ENCODE measurements at regions not wholly inside any gene's neighbourhood (a gene's known extent, or its start where the extent isn't known, plus 50 kb on each side); places are given as distances from the start of the nearest gene placed in this dataset.

DNA sequence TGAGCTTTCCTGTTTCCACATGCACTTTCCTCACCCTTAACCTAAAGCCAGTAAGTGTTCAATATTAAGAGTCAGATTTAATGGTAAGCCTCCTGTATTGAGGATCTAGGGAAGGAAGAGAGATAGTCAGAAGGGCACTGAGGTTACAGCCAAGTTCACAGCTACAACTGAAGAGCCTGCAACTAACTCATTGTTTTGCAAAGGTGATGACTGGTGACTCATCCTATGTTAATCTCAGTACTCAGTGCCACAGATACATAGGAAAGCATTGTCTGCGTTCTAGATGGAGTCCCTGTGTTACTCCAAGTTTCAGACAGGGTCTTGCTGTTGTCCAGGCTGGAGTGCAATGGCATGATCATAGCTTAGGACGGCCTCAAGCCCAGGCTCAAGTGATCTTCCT is 157.0 kb upstream of the RBM19 start:
- H3K36me3 ChIP-seq, result no peaks in the 10 kb centered on the region
- H3K9ac ChIP-seq (ENCODE audit: low read depth in 2 of 2, low read length in 2 of 2), result no peak overlapping the region
- H3K4me1 ChIP-seq, result no peaks in the 10 kb centered on the region
- no peaks in the 10 kb centered on the region for H3K9me3 ChIP-seq
- intact Hi-C loops (cut with DNase I), result no loop called here
- H3K27ac ChIP-seq, result no peak overlapping the region
- TF ChIP-seq, protein P1, sequence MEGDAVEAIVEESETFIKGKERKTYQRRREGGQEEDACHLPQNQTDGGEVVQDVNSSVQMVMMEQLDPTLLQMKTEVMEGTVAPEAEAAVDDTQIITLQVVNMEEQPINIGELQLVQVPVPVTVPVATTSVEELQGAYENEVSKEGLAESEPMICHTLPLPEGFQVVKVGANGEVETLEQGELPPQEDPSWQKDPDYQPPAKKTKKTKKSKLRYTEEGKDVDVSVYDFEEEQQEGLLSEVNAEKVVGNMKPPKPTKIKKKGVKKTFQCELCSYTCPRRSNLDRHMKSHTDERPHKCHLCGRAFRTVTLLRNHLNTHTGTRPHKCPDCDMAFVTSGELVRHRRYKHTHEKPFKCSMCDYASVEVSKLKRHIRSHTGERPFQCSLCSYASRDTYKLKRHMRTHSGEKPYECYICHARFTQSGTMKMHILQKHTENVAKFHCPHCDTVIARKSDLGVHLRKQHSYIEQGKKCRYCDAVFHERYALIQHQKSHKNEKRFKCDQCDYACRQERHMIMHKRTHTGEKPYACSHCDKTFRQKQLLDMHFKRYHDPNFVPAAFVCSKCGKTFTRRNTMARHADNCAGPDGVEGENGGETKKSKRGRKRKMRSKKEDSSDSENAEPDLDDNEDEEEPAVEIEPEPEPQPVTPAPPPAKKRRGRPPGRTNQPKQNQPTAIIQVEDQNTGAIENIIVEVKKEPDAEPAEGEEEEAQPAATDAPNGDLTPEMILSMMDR (IDR thresholded peaks at IDR 0.05), result no peak
- no peak overlapping the region for H3K4me3 ChIP-seq
- no peaks in the 10 kb centered on the region for H3K27me3 ChIP-seq
- DNase-seq, result no peak

DNA sequence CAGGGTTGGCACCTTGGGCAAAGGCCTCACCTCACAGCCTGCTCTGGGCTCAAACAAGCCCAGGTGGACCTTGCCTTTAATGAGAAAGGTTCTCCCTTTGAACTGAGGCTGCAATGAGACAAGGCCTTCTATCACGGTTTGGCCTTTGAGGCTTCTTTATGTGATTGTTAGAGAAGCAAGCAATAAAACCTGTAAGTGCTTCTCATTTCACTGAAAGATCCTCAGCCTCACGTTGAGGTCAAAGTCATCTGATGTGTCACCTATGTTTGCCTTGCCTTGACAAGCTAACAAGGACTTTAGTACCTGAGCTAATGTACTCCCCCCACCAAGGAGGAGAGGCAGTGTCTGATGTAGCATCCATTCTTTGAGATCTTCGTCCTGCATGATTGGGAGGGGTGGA is 155.9 kb upstream of the RBM19 start:
- intact Hi-C loops (cut with DNase I), result no loop called here
- TF ChIP-seq, protein P1 (IDR thresholded peaks at IDR 0.05), result no peak
- Histone ChIP-seq H3K9ac (ENCODE audit: low read depth in 2 of 2, low read length in 2 of 2) (no peak overlapping the region), H3K4me1 (no peaks in the 10 kb centered on the region), H3K4me3 (no peak overlapping the region), H3K9me3 (no peaks in the 10 kb centered on the region), H3K27ac (no peak overlapping the region), H3K27me3 (no peaks in the 10 kb centered on the region), H3K36me3 (no peaks in the 10 kb centered on the region)
- DNase-seq, result no peak

DNA sequence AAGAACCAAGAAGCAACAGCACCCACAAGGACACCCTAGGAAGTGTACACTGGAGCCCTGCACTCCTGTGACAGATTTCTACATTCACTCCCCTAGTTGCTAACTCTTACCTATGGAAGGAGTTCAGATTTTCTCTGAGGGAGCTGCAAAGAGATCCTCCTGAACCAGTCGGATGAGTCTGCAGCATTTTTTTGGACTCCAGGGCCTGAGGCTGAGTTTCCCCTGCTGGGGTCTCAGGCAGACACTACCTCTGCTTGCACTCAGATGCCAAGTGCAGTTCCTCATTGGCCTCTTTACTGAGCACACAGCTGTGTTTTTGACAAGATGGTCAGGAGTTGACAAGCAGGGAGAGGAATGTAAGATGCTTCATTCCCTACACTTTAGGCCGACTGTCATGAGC is 153.2 kb upstream of the RBM19 start:
- Histone ChIP-seq H3K4me3 (no peak overlapping the region), H3K9ac (ENCODE audit: low read depth in 2 of 2, low read length in 2 of 2) (no peak overlapping the region), H3K4me1 (no peaks in the 10 kb centered on the region), H3K27ac (no peak overlapping the region), H3K27me3 (no peaks in the 10 kb centered on the region), H3K9me3 (no peaks in the 10 kb centered on the region), H3K36me3 (no peaks in the 10 kb centered on the region)
- intact Hi-C loops (cut with DNase I), result no loop called here
- no peak for DNase-seq
- TF ChIP-seq, protein P1 (IDR thresholded peaks at IDR 0.05), result no peak

DNA sequence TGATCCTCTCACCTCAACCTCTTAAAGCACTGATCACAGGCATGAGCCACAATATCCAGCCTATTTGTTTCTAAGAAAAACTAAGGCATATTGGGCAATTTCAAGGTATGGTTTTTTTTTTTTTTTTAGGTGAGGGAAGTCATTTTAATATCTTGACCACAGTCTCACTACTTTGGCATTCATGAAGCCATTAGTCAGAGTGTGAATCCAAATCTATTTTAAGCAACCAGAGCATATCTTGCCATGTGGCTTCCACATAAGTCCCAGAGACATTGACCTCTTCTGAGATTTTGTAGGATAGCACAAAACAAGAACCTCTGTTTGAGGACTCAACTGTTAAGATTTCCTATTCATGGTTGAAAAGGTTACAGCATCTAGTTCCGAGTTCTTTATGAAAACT is 130.3 kb upstream of the RBM19 start:
- intact Hi-C loops (cut with DNase I), result no loop called here
- TF ChIP-seq, protein P1 (IDR thresholded peaks at IDR 0.05), result no peak
- Histone ChIP-seq H3K4me3 (no peak overlapping the region), H3K9me3 (no peaks in the 10 kb centered on the region), H3K4me1 (no peaks in the 10 kb centered on the region), H3K27me3 (no peaks in the 10 kb centered on the region), H3K36me3 (no peaks in the 10 kb centered on the region), H3K9ac (ENCODE audit: low read depth in 2 of 2, low read length in 2 of 2) (no peak overlapping the region), H3K27ac (no peak overlapping the region)
- no peak for DNase-seq

DNA sequence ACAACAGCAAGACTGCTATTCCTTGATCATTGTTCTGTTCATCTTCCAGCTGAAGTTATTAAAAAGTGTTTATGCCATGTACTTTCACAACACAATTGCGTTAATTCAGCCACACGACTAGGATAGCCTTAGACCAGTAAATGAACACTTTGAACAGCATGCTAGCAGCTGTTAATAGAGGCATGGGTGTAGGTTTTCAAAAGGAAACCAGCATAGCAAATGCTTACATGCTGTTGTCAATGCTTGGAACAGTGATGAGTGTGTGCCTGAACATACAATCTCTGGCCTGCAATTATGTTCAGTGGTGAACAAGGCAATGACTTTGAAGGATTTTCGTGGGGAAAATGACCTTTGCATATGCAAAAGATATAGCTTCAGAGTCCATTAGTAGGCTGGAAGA is 127.4 kb upstream of the RBM19 start:
- H3K9me3 ChIP-seq, result no peaks in the 10 kb centered on the region
- TF ChIP-seq, protein P1 (IDR thresholded peaks at IDR 0.05), result no peak
- no peak overlapping the region for H3K4me3 ChIP-seq
- DNase-seq, result no peak
- no peaks in the 10 kb centered on the region for H3K27me3 ChIP-seq
- intact Hi-C loops (cut with DNase I), result no loop called here
- H3K27ac ChIP-seq, result no peak overlapping the region
- no peaks in the 10 kb centered on the region for H3K4me1 ChIP-seq
- H3K36me3 ChIP-seq, result no peaks in the 10 kb centered on the region
- no peak overlapping the region for H3K9ac ChIP-seq (ENCODE audit: low read depth in 2 of 2, low read length in 2 of 2)

DNA sequence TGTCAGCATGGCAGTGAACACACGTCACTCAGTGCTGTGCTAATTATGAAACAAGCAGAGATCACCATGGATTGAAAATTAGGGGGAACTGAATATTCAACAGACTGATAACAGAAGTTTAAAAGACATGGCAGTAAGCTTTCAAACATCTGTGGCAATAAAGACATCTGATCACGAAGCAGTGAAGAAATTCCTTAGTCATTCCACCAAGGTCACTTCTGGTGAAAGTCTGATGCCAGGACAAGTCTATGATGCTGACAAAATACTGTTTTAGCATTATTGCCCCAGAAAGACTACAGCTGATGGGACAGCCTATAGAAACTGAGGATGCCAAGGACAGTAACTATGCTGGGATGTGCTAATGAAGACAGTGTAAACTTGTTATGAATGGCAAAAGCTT is 126.9 kb upstream of the RBM19 start:
- Histone ChIP-seq H3K27me3 (no peaks in the 10 kb centered on the region), H3K4me1 (no peaks in the 10 kb centered on the region), H3K9me3 (no peaks in the 10 kb centered on the region), H3K9ac (ENCODE audit: low read depth in 2 of 2, low read length in 2 of 2) (no peak overlapping the region), H3K27ac (no peak overlapping the region), H3K36me3 (no peaks in the 10 kb centered on the region), H3K4me3 (no peak overlapping the region)
- DNase-seq, result no peak
- TF ChIP-seq, protein P1 (IDR thresholded peaks at IDR 0.05), result no peak
- intact Hi-C loops (cut with DNase I), result no loop called here

All from colonic mucosa (tissue), 4 donors.